A549 (cell line): ENCODE measurements at regions not wholly inside any gene's neighbourhood (a gene's known extent, or its start where the extent isn't known, plus 50 kb on each side); places are given as distances from the start of the nearest gene placed in this dataset.

Experiments used
- BHLHE40 ChIP-seq: IDR thresholded peaks from 2 replicates; pipeline ENCODE4 v1.6.1; 2012; ENCODE audit warnings: low read depth, low read length, inconsistent platforms
- CTCF ChIP-seq: fragments of >200 bp; sonication (Bioruptor Twin); formaldehyde crosslinking; IDR thresholded peaks from 3 replicates; pipeline ENCODE4 v1.5.1; 2016
- EP300 ChIP-seq, 2 experiments: fragments of >200 bp; sonication (Bioruptor Twin); formaldehyde crosslinking; IDR thresholded peaks; 2 replicates in 1 of 2; 3 replicates in 1 of 2; pipeline ENCODE4 v1.6.1; 2016 to 2017
- HDAC2 ChIP-seq: fragments of 200-600 bp; sonication (generic); IDR thresholded peaks from 2 replicates; pipeline ENCODE4 v1.6.1; 2016
- KDM1A ChIP-seq: fragments of 200-600 bp; sonication (generic); IDR thresholded peaks from 2 replicates; pipeline ENCODE4 v1.6.1; 2016; ENCODE audit warnings: low read depth, mild to moderate bottlenecking
- NR3C1 ChIP-seq: fragments of >200 bp; sonication (Bioruptor Twin); formaldehyde crosslinking; IDR thresholded peaks from 3 replicates; pipeline ENCODE4 v1.6.1; 2017
- PHF8 ChIP-seq: fragments of 200-600 bp; sonication (generic); IDR thresholded peaks from 2 replicates; pipeline ENCODE4 v1.6.1; 2016; ENCODE audit warnings: low read depth, mild to moderate bottlenecking, antibody characterized with exemption, moderate library complexity, borderline replicate concordance
- POLR2A ChIP-seq: IDR thresholded peaks from 2 replicates; pipeline ENCODE4 v1.6.1; 2012; ENCODE audit warnings: mild to moderate bottlenecking, low read length
- SMC3 ChIP-seq: fragments of >200 bp; sonication (Bioruptor Twin); formaldehyde crosslinking; IDR thresholded peaks from 3 replicates; pipeline ENCODE4 v1.6.1; 2018; ENCODE audit warnings: inconsistent platforms
- ZFP36 ChIP-seq: fragments of 450-650 bp; IDR thresholded peaks from 2 replicates; pipeline ENCODE4 v1.6.1; 2014; ENCODE audit warnings: borderline replicate concordance; ENCODE audit not compliant: partially characterized antibody

GRCh38 chr20:54922636-54923035 is 447.2 kb downstream of the DOK5 start:
- TF ChIP-seq SMC3 (no peak), EP300 (IDR thresholded peaks at IDR 0.05) (no peak), HDAC2 (no peak), KDM1A (no peak), CTCF (no peak), POLR2A (no peak), BHLHE40 (no peak), PHF8 (no peak), ZFP36 (no peak), NR3C1 (no peak)
